ENCODE measurements at regions not wholly inside any gene's neighbourhood (a gene's known extent, or its start where the extent isn't known, plus 50 kb on each side); places are given as distances from the start of the nearest gene placed in this dataset.

GRCh38 chr17:68179236-68179925 is 68.5 kb upstream of the AMZ2 start:
- CTCF ChIA-PET (ENCODE audit: low intra/inter-chr PET ratio, low total read pairs), result no interaction called here
- H3K27me3 ChIP-seq (ENCODE audit: control insufficient read depth in 1 of 2, insufficient read depth in 2 of 2, low read length in 2 of 2), result peaks cover 0 to 25% of the 10 kb centered on the region in 2 experiments; a peak in 3 of 5 replicates
- in situ Hi-C loops (cut with HindIII; ENCODE audit: extremely low pct_ligation_motif_present, low pct_unique_long_range_greater_than_20kb), result no loop called here
- no peak for DNase-seq (ENCODE audit: low spot score)
- H3K9ac ChIP-seq (ENCODE audit: insufficient read depth, low read depth, low read length), result no peak overlapping the region
- no peaks in the 10 kb centered on the region for H3K79me2 ChIP-seq (ENCODE audit: insufficient read depth, low read length)
- H3K36me3 ChIP-seq (replicated peaks in 1 of 2; ENCODE audit: control insufficient read depth in 1 of 2, insufficient read depth in 2 of 2, low read length in 2 of 2), result no peaks in the 10 kb centered on the region
- peaks cover 25% of the 10 kb centered on the region for H3K4me1 ChIP-seq (ENCODE audit: insufficient read depth, low read length)
- intact Hi-C loops (cut with micrococcal nuclease; ENCODE audit: unreplicated experiment), result no loop called here
- no peak overlapping the region for H3K27ac ChIP-seq (ENCODE audit: extremely low read length, insufficient read depth, low read length)
- no peak overlapping the region for H2AFZ ChIP-seq (ENCODE audit: low read length)
- H3K9me3 ChIP-seq (ENCODE audit: low read length), result no peaks in the 10 kb centered on the region
- no peak overlapping the region for H3K4me3 ChIP-seq (replicated peaks in 1 of 3; ENCODE audit: insufficient read depth in 1 of 3, low read depth in 2 of 3, low read length in 3 of 3)
- BruUV-seq (replicated peaks), result no TSS peak
- H4K20me1 ChIP-seq (ENCODE audit: insufficient read depth, low read length), result no peaks in the 10 kb centered on the region
- ATAC-seq, result no peak
- POLR2A ChIA-PET, result interaction anchor here (2.1 kb wide), 1 partner anchor 21 kb away, joined by 5 read pairs; no protein-coding TSS in a partner anchor
- TF ChIP-seq BORCS8-MEF2B (CRISPR knock-in tag; IDR thresholded peaks at IDR 0.05) (no peak), RBAK (CRISPR knock-in tag; IDR thresholded peaks at IDR 0.05) (no peak), SMAD9 (CRISPR knock-in tag; IDR thresholded peaks at IDR 0.05) (no peak), ZNF839 (CRISPR knock-in tag; IDR thresholded peaks at IDR 0.05; ENCODE audit: borderline replicate concordance) (no peak), ZNF33A (CRISPR knock-in tag; IDR thresholded peaks at IDR 0.05; ENCODE audit: borderline replicate concordance) (no peak), FOSL2 (CRISPR knock-in tag; IDR thresholded peaks at IDR 0.05) (no peak), ZNF605 (CRISPR knock-in tag; IDR thresholded peaks at IDR 0.05) (no peak), THAP9 (CRISPR knock-in tag; IDR thresholded peaks at IDR 0.05; ENCODE audit: borderline replicate concordance) (no peak), CHD2 (IDR thresholded peaks at IDR 0.05; ENCODE audit: low read depth, low read length) (no peak), SP140L (CRISPR knock-in tag; IDR thresholded peaks at IDR 0.05; ENCODE audit: borderline replicate concordance) (no peak)
- FAIRE-seq, result no peak
- 55% methylated on average over 16 of the region's 21 CpGs for WGBS (ENCODE audit: low lambda C conversion rate)
- no peak overlapping the region for H3K4me2 ChIP-seq (ENCODE audit: low read depth, low read length)

Data from HepG2 (cell line).